Suprapubic skin (tissue), 4 donors: ENCODE measurements at regions not wholly inside any gene's neighbourhood (a gene's known extent, or its start where the extent isn't known, plus 50 kb on each side); places are given as distances from the start of the nearest gene placed in this dataset.
A peak's percentile ranks its signal among the peaks of the same experiment; 100 is the strongest.

Experiments
- POLR2A ChIP-seq, 2 donors: fragments of 450-650 bp; IDR thresholded peaks; one replicate each; pipeline ENCODE4 v1.6.1; 2017; ENCODE audit warnings: antibody characterized with exemption in 2 of 2, mild to moderate bottlenecking in 2 of 2, moderate library complexity in 2 of 2
- POLR2AphosphoS5 ChIP-seq, 3 donors: sonication (generic); formaldehyde crosslinking; IDR thresholded peaks; one replicate each; pipeline ENCODE4 v1.6.1; 2017; ENCODE audit warnings: antibody characterized with exemption in 3 of 3
- TF ChIP-seq, protein P1 (sequence below), 2 donors: fragments of 200-600 bp in 1 of 2; fragments of 450-650 bp in 1 of 2; sonication (generic) in 1 of 2; IDR thresholded peaks; one replicate each; pipeline ENCODE4 v1.5.1; 2016 to 2019; ENCODE audit warnings: antibody characterized with exemption in 2 of 2, mild to moderate bottlenecking in 1 of 2, moderate library complexity in 1 of 2

DNA sequence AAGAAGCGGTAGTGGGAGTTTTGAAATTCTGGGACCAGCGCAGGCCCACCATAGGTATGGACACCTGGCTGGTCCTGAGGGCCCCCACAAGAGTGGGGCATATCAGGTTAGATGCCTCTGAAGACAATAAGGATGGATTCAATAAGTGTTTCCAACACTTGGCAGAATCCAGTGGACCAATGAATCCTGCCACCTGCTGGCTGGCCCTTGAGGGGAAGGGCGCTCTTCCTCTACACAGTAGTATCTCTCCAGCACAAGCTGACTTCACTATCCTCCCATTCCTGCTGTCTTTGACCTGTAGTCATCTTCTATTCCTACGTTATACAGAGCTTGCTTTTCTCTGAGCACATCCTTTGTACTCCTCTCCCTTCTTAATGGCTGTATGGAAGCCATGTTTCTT is 199.7 kb upstream of the TSHZ3 start:
- TF ChIP-seq, protein P1, sequence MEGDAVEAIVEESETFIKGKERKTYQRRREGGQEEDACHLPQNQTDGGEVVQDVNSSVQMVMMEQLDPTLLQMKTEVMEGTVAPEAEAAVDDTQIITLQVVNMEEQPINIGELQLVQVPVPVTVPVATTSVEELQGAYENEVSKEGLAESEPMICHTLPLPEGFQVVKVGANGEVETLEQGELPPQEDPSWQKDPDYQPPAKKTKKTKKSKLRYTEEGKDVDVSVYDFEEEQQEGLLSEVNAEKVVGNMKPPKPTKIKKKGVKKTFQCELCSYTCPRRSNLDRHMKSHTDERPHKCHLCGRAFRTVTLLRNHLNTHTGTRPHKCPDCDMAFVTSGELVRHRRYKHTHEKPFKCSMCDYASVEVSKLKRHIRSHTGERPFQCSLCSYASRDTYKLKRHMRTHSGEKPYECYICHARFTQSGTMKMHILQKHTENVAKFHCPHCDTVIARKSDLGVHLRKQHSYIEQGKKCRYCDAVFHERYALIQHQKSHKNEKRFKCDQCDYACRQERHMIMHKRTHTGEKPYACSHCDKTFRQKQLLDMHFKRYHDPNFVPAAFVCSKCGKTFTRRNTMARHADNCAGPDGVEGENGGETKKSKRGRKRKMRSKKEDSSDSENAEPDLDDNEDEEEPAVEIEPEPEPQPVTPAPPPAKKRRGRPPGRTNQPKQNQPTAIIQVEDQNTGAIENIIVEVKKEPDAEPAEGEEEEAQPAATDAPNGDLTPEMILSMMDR (IDR thresholded peaks at IDR 0.05), result peak in 1 of 2 donors; percentile 26
- TF ChIP-seq POLR2A (IDR thresholded peaks at IDR 0.05) (no peak), POLR2AphosphoS5 (IDR thresholded peaks at IDR 0.05) (no peak)
